ENCODE measurements at regions not wholly inside any gene's neighbourhood (a gene's known extent, or its start where the extent isn't known, plus 50 kb on each side); places are given as distances from the start of the nearest gene placed in this dataset.

DNA sequence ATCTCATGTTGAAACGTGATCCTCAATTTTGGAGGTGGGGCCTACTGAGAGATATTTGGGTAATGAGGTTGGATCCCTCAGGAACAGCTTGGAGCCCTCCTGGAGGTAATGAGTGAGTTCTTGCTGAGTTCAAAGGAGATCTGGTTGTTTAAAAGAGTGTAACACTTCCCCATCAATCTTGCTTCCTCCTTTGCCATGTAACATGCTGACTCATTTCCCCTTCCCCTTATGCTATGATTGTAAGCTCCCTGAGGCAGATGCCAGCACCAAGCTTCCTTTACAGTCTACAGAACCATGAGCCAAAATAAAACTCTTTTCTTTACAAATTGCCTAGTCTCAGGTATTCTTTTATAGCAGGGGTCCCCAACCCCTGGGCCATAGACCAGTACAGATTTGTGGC is 352.3 kb downstream of the SLCO4C1 start:
- ATAC-seq (replicated peaks) (no peak), DNase-seq (no peak)
- H3K4me3 Mint-ChIP-seq, result no peak overlapping the region
- no peaks in the 10 kb centered on the region for H3K27me3 Mint-ChIP-seq
- H3K9me3 Mint-ChIP-seq, result no peaks in the 10 kb centered on the region
- no peaks in the 10 kb centered on the region for H3K36me3 Mint-ChIP-seq (ENCODE audit: insufficient read depth)
- H3K27ac Mint-ChIP-seq, result no peak overlapping the region
- H3K4me1 Mint-ChIP-seq (ENCODE audit: low read depth in 2 of 2), result no peaks in the 10 kb centered on the region

DNA sequence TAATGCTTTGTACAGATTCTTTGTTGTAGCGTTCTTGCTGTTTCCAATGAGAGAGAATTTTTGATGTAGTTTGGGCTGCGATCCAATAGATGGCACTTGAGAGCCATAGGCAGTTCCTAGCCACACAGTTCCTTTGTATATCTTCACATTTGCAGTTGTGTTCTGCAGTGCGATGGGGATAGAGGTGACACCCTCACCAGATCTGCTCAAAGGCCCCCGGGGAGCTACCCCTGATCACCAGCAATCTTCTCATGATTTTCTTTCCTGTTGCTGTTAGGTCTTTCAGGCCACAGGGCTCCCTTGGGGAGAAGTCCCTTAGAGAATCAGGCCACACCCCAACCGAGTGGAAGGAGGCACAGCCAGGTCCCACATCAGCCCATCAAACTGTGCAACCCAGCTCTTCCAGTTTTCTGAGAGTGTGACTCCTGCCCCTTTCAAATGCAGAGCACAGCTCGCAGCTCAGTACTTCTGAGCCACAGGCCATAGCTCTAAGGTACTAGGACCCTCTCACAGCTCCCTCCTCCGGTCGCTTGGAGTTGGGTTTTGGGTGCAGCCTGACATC is 353.7 kb downstream of the SLCO4C1 start:
- ATAC-seq (replicated peaks) (no peak), DNase-seq (no peak)
- Mint-ChIP-seq H3K9me3 (no peaks in the 10 kb centered on the region), H3K4me1 (ENCODE audit: low read depth in 2 of 2) (no peaks in the 10 kb centered on the region), H3K27me3 (no peaks in the 10 kb centered on the region), H3K36me3 (ENCODE audit: insufficient read depth) (no peaks in the 10 kb centered on the region), H3K4me3 (no peak overlapping the region), H3K27ac (no peak overlapping the region)

DNA sequence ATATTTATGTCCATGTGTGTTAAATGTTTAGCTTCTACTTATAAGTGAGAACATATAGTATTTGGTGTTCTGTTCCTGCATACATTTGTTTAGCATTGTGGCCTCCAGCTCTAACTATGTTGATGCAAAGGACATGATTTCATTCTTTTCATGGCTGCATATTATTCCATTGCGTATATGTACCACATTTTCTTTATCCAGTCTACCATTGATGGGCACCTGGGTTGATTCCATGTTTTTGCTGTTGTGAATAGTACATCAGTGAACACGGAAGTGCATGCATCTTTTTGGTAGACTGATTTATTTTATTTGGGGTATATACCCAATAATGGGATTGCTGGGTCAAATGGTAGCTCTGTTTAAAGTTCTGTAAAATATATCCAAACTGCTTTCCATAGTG is 359.0 kb downstream of the SLCO4C1 start:
- no peak overlapping the region for H3K4me3 Mint-ChIP-seq
- H3K27ac Mint-ChIP-seq, result no peak overlapping the region
- H3K4me1 Mint-ChIP-seq (ENCODE audit: low read depth in 2 of 2), result no peaks in the 10 kb centered on the region
- H3K36me3 Mint-ChIP-seq (ENCODE audit: insufficient read depth), result no peaks in the 10 kb centered on the region
- ATAC-seq (replicated peaks) (no peak), DNase-seq (no peak)
- no peaks in the 10 kb centered on the region for H3K27me3 Mint-ChIP-seq
- H3K9me3 Mint-ChIP-seq, result no peaks in the 10 kb centered on the region

DNA sequence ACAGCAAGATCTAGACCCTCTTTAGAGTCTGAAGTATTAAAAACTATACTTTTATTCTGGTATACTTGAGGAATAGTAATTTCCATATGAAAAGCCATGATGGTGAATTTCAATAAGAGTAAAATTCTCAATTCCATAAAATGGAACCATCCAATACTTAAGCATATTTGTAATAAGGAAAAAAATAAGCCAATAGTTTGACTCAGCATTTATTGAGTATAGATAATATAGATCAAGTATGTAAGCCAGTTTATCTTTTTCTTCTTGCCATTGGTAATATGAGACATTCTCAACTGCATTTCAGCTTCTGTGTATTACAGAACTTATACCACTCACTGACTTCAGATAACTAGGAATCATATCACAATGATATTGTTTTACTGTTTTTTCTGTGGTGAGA is 361.0 kb downstream of the SLCO4C1 start:
- H3K36me3 Mint-ChIP-seq (ENCODE audit: insufficient read depth), result no peaks in the 10 kb centered on the region
- ATAC-seq (replicated peaks) (no peak), DNase-seq (no peak)
- H3K4me3 Mint-ChIP-seq, result no peak overlapping the region
- H3K4me1 Mint-ChIP-seq (ENCODE audit: low read depth in 2 of 2), result no peaks in the 10 kb centered on the region
- H3K9me3 Mint-ChIP-seq, result no peaks in the 10 kb centered on the region
- H3K27ac Mint-ChIP-seq, result no peak overlapping the region
- no peaks in the 10 kb centered on the region for H3K27me3 Mint-ChIP-seq

DNA sequence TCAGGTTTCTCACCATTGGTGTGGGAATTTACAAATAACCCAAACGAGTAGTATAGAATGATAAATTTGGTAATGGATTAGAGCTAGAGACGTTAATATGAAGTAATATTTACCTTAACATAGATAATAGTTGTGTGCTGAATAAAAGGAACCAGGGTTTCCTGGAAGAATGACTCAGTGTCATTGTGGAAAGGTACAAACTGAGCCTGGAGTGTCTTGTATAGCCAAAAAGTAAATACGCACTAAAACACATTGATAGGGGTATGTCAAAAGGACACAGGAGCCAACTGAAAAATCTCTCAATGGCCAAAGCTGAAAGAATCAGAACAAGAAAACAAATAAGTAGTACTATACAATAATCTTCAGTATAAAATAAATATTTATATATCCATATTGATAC is 363.5 kb downstream of the SLCO4C1 start:
- Mint-ChIP-seq H3K4me3 (no peak overlapping the region), H3K4me1 (ENCODE audit: low read depth in 2 of 2) (no peaks in the 10 kb centered on the region), H3K27ac (no peak overlapping the region), H3K36me3 (ENCODE audit: insufficient read depth) (no peaks in the 10 kb centered on the region), H3K27me3 (no peaks in the 10 kb centered on the region), H3K9me3 (no peaks in the 10 kb centered on the region)
- DNase-seq, result no peak
- no peak for ATAC-seq (replicated peaks)

- H3K4me1 Mint-ChIP-seq (ENCODE audit: low read depth in 2 of 2), result no peaks in the 10 kb centered on the region
- no peak overlapping the region for H3K27ac Mint-ChIP-seq
- H3K9me3 Mint-ChIP-seq, result no peaks in the 10 kb centered on the region
- DNase-seq (no peak), ATAC-seq (replicated peaks) (no peak)
- no peaks in the 10 kb centered on the region for H3K27me3 Mint-ChIP-seq
- H3K4me3 Mint-ChIP-seq, result no peak overlapping the region
- no peaks in the 10 kb centered on the region for H3K36me3 Mint-ChIP-seq (ENCODE audit: insufficient read depth)
These were observed 366.5 kb downstream of the SLCO4C1 start for GRCh38 chr5:101929628-101930027.

DNA sequence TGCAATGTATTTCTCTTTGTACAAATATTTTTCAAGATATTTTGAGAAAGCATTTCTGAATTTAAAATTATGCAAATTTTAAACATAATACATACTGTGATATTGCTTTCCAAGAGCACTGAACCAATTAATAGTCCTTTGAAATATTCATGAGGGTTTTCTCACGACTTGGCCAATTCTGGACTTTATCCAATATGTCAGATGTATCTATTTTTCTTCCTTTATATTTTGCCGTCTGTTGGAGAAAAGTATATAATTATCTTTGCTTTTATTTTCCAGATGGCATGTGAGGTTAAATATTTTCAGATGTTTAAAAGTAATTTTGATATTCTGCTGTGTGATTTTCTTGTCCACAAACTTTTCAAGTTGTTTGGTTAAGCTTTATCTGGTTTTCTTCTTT is 378.9 kb downstream of the SLCO4C1 start:
- peaks cover 0 to 2% of the 10 kb centered on the region in 2 donors for H3K9me3 Mint-ChIP-seq
- H3K36me3 Mint-ChIP-seq (ENCODE audit: insufficient read depth), result no peaks in the 10 kb centered on the region
- ATAC-seq (replicated peaks) (no peak), DNase-seq (no peak)
- H3K4me1 Mint-ChIP-seq (ENCODE audit: low read depth in 2 of 2), result no peaks in the 10 kb centered on the region
- no peak overlapping the region for H3K27ac Mint-ChIP-seq
- no peak overlapping the region for H3K4me3 Mint-ChIP-seq
- H3K27me3 Mint-ChIP-seq, result no peaks in the 10 kb centered on the region

- Mint-ChIP-seq H3K4me3 (no peak overlapping the region), H3K4me1 (ENCODE audit: low read depth in 2 of 2) (no peaks in the 10 kb centered on the region), H3K27ac (no peak overlapping the region), H3K9me3 (peaks cover 0 to 2% of the 10 kb centered on the region in 2 donors), H3K36me3 (ENCODE audit: insufficient read depth) (no peaks in the 10 kb centered on the region), H3K27me3 (no peaks in the 10 kb centered on the region)
- DNase-seq (no peak), ATAC-seq (replicated peaks) (no peak)
These were observed 380.5 kb downstream of the SLCO4C1 start for GRCh38 chr5:101915554-101915953.

GRCh38 chr5:101904736-101905135 is 391.3 kb downstream of the SLCO4C1 start:
- Mint-ChIP-seq H3K4me1 (ENCODE audit: low read depth in 2 of 2) (no peaks in the 10 kb centered on the region), H3K4me3 (no peak overlapping the region), H3K9me3 (no peaks in the 10 kb centered on the region), H3K36me3 (ENCODE audit: insufficient read depth) (no peaks in the 10 kb centered on the region), H3K27me3 (no peaks in the 10 kb centered on the region), H3K27ac (no peak overlapping the region)
- DNase-seq (no peak), ATAC-seq (replicated peaks) (no peak)

DNA sequence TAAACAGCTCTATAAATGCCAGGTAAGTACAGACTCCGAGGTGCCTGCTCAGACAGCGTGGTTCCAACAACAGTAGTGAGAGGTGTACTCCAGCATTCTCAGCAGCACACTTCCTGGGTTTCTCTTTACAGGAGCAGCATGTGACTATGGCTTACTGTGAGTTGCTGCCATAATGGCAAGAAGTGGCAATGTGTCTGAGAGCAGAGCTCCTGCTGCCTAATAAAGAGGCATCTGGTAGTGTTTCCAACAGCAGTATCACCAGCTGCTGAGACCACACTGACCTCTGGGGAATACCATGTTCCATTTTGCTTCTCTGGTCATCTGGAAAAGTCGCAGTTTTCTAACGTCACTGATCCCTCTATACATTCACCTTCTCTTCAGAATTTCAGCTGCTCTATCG is 398.2 kb downstream of the SLCO4C1 start:
- Mint-ChIP-seq H3K4me3 (no peak overlapping the region), H3K4me1 (ENCODE audit: low read depth in 2 of 2) (no peaks in the 10 kb centered on the region), H3K36me3 (ENCODE audit: insufficient read depth) (no peaks in the 10 kb centered on the region), H3K27ac (no peak overlapping the region), H3K27me3 (no peaks in the 10 kb centered on the region), H3K9me3 (no peaks in the 10 kb centered on the region)
- ATAC-seq (replicated peaks) (no peak), DNase-seq (no peak)

- H3K9me3 Mint-ChIP-seq, result peaks cover 0 to 11% of the 10 kb centered on the region in 2 donors
- no peak overlapping the region for H3K4me3 Mint-ChIP-seq
- H3K4me1 Mint-ChIP-seq (ENCODE audit: low read depth in 2 of 2), result no peaks in the 10 kb centered on the region
- no peak for ATAC-seq (replicated peaks)
- no peaks in the 10 kb centered on the region for H3K27me3 Mint-ChIP-seq
- H3K27ac Mint-ChIP-seq, result no peak overlapping the region
- H3K36me3 Mint-ChIP-seq (ENCODE audit: insufficient read depth), result no peaks in the 10 kb centered on the region
- DNase-seq, result no peak
These were observed 401.1 kb downstream of the SLCO4C1 start for GRCh38 chr5:101894985-101895384.

DNA sequence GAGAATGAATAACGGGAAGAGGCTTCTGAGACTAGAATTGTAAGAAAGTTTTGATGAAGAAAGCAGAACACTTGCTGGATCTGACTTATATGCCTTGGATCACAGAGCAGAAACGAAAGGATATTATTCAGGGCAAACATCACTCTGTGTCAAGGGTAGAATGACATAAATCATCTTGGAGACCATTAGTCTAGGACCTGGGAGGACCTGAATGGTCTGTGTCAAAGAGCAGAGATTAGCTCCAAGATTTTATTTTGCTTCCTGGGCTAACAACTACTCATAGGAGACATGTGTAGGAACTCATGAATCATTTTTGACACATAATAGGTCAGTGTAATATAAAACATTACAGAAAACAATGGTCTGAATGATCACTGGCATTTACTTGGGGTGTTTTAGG is 417.9 kb downstream of the SLCO4C1 start:
- Mint-ChIP-seq H3K9me3 (peaks cover 0 to 2% of the 10 kb centered on the region in 2 donors), H3K27ac (no peak overlapping the region), H3K4me1 (ENCODE audit: low read depth in 2 of 2) (no peaks in the 10 kb centered on the region), H3K4me3 (no peak overlapping the region), H3K27me3 (no peaks in the 10 kb centered on the region), H3K36me3 (ENCODE audit: insufficient read depth) (no peaks in the 10 kb centered on the region)
- no peak for DNase-seq
- no peak for ATAC-seq (replicated peaks)

DNA sequence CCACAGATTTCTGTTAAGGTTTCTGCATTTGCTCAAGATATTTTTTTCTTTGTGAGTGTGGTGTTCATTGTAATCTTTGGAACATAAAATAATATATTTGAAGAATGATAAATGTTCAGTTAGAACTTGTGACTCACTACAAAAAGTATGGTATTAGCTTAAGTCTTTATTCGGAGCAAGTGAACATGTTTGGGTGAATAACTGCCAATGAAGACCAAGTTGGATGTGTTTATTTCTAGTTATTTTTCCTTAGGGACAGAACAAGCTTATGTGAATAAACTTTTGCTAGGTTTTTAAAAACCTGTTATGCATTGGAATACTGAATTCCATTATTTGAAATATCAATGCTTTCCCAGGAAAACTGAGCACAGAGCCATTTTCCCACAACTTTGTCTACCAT is 418.6 kb downstream of the SLCO4C1 start:
- Mint-ChIP-seq H3K36me3 (ENCODE audit: insufficient read depth) (no peaks in the 10 kb centered on the region), H3K9me3 (peaks cover 0 to 2% of the 10 kb centered on the region in 2 donors), H3K27me3 (no peaks in the 10 kb centered on the region), H3K4me1 (ENCODE audit: low read depth in 2 of 2) (no peaks in the 10 kb centered on the region), H3K27ac (no peak overlapping the region), H3K4me3 (no peak overlapping the region)
- ATAC-seq (replicated peaks) (no peak), DNase-seq (no peak)

DNA sequence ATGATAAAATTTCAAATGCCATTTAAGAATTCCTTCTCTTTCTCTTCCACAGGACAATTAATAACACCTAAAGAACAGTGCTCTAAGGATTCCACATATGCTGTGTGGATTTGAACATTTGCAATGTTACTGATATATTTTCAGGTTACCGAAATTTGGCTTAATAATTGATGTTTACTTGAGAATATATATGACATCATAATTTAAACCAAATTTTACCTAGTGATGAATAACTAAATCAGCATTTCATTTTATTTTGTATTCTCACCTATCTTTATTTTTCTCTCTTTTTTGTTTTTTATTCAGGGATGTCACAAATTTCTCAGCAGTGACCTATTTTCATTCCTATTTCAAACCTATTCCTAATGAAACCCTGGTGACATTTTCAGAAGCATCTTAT is 429.6 kb downstream of the SLCO4C1 start:
- ATAC-seq (replicated peaks) (no peak), DNase-seq (no peak)
- Mint-ChIP-seq H3K27me3 (no peaks in the 10 kb centered on the region), H3K4me3 (no peak overlapping the region), H3K36me3 (ENCODE audit: insufficient read depth) (no peaks in the 10 kb centered on the region), H3K4me1 (ENCODE audit: low read depth in 2 of 2) (no peaks in the 10 kb centered on the region), H3K27ac (no peak overlapping the region), H3K9me3 (peaks cover 5 to 10% of the 10 kb centered on the region in 2 donors)

DNA sequence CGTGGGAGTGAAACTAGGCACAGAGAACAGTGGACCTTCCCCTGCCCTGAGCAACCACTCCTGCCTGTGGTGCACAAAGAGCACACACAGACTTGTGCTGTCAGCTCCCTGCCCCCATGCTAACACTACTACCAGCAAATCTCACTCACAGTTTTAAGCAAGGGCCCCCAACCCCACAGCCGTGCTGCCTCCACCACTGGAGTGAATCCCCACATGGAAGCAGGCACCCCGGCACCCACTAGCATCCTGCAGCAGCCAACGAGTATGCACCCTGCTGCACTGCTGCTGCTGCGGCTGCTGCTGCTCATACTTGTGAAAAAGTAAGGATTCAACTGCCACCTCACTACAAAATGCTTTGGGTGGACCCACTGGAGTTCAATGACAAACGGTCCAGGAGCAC is 435.5 kb downstream of the SLCO4C1 start:
- Mint-ChIP-seq H3K4me3 (no peak overlapping the region), H3K4me1 (ENCODE audit: low read depth in 2 of 2) (no peaks in the 10 kb centered on the region), H3K27ac (no peak overlapping the region), H3K36me3 (ENCODE audit: insufficient read depth) (no peaks in the 10 kb centered on the region), H3K27me3 (no peaks in the 10 kb centered on the region), H3K9me3 (peaks cover 2 to 10% of the 10 kb centered on the region in 2 donors)
- ATAC-seq (replicated peaks), result no peak
- DNase-seq, result no peak

All from effector memory CD8-positive, alpha-beta T cell (primary cell).